Glomerular endothelial cell (primary cell): ENCODE measurements at regions not wholly inside any gene's neighbourhood (a gene's known extent, or its start where the extent isn't known, plus 50 kb on each side); places are given as distances from the start of the nearest gene placed in this dataset.
"Not testable (repeated sequence)": the region's sequence is repeated elsewhere in the genome, so short reads cannot be mapped to it uniquely, and the experiment has no call there.

Experiments used
- DNase-seq: peaks from one replicate; pipeline ENCODE4 v3.0.0-alpha.2; 2011; ENCODE audit warnings: low read depth, low spot score; ENCODE audit errors: extremely low read depth

DNA sequence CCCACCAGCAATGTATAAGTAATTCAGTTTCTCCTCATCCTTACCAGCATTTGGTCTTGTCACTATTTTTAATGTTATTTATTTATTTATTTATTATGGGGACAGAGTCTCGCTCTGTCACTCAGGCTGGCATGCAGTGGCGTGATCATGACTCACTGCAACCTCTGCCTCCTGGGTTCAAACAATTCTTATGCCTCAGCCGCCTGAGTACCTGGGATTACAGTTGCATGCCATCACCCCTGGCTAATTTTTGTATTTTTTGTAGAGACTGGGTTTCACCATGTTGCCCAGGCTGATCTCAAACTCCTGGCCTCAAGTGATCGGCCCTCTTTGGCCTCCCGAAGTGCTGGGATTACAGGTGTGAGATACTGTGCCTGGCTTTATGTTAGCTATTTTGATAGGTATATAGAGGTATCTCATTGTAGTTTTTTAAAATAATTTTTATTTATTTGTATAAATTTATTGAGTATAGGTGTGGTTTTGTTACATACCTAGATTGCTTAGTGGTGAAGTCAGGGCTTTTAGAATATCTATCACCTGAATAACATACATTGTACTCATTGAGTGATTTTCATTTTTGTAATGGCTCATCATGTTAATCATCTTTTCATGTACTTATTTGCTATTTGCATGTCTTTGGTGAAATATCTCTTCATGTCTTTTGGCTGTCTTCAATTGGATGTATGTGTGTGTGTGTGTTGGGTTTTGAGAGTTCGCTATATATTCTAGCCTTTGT is 53.3 kb downstream of the TANC2 start:
- DNase-seq: no peak

DNA sequence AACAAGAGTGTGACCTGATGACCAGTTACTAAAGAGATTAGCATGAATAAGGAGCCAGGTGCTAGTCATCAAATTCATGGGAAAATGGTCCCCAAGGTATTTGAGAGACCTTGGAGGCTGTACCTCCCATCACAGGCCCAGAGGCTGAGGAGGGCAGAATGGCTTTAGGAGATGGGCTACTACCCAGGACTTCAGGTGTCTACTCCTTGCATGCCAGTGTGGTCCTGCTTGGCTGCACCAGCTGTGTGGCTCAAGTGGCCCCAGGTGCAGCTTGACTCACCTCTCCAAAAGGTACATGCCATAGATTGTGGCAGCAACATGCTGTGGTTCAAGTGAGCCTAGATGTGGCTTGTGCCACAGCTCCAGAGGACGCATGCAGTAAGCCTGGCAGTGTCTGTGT is 56.5 kb downstream of the TANC2 start:
- DNase-seq: no peak

DNA sequence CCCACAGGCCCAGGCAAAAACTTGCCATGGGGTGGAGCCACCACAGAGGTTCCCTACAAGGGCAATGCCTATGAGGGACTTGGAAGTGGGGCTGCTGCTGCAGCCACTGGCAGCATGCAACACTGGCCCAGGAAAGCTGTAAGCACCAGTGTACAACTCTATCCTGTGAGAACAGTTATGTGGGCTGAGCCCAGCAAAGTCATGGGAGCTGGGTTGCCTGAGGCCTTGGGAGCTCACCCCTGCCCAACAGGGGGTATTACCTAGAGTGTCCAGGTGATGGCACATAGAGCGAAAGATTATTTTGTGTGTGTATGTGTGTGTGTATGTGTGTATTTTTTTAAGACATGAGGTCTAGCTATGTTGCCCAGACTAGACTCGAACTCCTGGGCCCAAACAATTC is 57.0 kb downstream of the TANC2 start:
- DNase-seq: no peak

DNA sequence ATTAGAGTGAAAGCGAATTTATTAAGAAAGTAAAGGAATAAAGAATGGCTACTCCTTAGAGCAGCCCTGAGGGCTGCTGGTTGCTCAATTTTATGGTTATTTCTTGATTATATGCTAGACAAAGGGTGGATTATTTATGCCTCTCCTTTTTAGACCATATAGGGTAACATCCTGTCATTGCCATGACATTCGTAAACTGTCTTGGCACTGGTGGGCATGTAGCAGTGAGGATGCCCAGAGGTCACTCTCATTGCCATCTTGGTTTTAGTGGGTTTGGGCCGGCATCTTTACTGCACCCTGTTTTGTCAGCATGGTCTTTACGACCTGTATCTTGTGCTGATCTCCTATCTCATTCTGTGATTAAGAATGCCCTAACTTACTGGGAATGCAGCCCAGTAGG is 58.2 kb downstream of the TANC2 start:
- no peak for DNase-seq

DNA sequence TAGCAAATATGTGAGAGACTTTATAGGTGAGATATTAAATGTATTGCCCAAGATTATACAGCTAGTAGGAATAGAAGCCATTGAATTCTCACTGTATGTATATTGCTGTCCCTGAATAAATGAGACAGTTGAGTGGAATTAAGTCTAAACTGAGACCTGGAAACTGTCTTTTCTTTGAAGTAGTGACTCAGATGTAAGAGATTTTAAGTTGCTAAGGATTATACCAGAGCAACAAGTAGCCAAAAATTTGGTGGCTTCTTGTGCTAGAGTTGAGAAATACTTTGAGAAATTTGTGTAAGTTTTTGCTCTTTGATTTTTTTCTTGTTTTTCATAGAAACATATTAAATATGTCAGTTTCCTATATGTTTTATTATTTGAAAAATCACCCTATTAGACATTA is 58.7 kb downstream of the TANC2 start:
- no peak for DNase-seq

DNA sequence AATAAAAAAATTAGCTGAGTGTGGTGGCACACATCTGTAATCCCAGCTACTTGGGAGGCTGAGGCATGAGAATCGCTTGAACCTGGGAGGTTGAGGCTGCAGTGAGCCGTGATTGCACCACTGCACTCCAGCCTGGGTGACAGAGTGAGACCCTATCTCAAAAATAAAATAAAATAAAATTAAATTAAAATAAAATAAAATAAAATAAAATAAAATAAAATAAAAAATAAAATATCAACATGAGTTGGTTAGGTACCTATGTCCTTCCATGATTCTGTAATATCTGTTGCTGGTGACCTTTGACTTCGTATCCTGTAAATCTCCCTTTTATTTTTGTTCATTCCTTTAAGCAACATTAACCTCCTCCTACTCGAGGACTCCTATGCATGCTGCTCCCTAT is 59.6 kb downstream of the TANC2 start:
- not testable (repeated sequence) for DNase-seq

DNA sequence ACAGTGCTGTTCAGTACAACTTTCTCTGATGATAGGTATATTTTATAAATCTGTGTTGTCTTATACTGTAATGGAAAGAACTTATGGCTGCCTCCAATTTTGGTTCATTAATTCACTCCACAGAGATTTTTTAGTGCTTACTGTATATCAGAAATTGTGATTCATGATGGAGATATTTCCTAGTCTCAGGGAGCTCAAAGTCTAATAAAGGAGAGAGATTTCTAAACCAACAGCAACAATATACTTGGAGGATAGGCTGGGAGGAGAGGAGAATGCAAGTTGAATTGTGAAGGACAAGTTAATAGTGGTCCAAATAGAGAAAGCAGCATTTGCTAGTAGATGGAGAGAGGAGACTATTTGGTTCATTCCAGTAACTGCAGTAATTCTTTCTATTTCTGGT is 63.5 kb downstream of the TANC2 start:
- no peak for DNase-seq

DNA sequence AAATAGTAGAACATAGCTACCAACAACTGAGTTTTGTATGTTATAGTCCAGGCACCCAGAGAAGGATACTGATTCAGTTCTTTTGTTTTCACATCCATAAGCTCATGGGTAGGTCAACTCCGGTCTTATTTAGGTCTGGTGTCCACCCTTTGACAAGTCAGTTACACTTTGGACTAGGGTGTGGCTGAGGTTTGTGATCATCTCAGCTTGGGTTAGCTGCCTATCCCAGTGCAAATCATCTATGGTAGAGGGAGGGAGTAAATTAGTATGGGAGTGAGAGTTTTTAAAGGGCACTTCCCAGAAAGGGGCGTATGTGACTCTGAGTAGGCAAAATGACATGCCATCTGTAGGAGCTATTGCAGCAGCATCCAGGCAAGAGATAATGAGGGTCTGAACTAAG is 66.1 kb downstream of the TANC2 start:
- DNase-seq: no peak

DNA sequence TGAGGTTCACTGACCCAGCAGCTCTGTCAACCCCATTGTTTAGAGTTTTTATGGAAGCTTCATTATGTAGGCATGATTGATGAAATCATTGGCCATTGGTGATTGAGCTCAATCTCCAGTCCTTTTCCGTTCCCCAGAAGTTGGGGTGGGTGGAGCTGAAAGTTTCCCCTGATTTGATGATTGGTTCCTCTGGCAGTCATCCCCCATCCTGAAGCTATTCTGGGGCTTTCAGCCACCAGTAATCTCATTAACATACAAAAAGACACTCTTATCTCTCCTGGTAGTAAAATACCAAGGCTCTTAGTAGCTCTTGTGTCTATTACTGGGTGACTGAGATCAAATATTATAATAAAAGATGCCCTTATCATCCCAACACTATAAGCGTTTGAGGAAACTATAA is 67.1 kb downstream of the TANC2 start:
- DNase-seq: no peak

DNA sequence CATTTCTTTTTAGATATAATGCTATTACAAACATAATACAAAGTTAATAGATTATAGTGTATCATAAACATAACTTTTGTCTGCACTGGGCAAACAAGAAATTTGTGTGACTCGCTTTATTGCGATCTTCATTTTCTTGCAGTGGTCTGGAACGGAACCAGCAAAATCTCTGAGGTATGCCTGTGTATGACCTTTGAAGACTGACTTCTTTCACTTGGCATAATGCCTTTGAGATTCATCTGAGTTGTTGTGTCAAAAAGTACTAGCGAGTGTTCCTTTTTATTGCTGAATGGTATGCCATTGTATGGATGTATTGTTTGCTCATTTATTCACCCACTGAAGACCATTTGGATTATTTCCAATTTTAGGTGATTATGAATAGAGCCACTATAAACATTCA is 69.2 kb downstream of the TANC2 start:
- no peak for DNase-seq

DNA sequence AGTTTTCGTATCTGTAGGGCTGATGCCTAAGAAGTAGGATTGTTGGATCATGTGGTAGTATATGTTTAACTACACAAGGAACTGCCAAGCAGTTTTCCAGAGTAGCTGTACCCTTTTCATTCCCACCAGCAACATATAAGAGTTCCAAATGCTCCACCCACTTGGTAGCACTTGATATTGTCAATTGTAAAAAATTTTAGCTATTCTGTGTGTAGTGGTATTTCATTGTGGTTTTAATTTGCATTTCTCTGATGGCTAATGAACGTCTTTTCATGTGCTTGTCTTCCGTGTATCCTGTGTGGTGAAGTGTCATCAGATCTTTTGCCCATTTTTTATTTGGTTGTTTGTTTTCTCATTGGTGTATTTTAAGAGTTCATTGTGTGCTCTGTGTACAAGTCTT is 69.7 kb downstream of the TANC2 start:
- no peak for DNase-seq

DNA sequence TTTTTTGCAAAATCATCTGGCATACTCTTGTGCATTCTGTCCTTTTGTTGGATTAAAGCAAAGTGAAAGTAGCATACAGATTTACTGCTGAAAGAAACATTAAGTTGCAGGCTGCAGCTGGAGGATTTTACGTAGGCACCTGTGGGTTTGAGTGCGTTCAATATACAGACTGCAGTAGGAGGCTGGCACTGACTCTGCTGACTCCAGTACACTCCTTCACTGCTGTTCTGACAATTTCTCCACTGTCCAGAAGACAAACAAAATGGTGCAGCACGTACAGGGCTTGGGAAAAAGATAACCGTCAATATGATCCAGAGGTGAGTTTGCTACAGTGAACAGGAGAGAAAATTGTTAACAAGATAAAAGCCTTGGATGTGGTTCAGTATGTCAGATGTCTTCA is 73.3 kb downstream of the TANC2 start:
- DNase-seq: no peak

DNA sequence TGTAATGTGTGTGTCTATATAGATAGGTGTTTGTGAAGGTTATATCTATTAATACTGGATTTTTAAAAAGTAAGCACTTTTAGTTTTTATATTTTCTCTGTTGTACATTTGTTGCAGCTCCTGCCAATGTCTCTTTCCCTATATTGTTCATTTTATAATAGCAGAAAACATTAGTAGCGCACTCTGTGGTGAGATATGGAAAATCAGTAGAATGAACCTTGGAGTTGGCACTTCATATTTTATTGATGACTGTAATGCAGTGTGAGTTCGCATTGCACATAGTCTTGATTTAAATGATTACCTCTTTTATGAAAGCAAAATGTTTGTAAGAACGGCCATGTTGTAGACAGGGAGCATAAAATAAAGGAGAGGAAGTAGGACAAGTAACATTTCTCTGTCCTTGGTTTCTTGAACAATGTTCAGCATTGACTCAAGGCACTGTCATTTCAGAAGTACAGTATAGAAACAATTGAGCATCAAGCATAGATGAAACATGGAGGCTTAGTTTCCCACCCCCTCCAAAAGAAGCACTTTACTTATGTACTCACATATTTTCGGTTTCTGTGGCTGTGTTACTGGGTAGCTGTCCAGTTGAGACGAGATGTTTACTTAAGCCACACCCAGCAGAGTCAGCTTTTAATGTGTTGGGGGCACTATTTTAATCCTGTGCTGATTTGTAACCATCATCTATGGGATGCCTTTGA is 74.0 kb downstream of the TANC2 start:
- DNase-seq: no peak

DNA sequence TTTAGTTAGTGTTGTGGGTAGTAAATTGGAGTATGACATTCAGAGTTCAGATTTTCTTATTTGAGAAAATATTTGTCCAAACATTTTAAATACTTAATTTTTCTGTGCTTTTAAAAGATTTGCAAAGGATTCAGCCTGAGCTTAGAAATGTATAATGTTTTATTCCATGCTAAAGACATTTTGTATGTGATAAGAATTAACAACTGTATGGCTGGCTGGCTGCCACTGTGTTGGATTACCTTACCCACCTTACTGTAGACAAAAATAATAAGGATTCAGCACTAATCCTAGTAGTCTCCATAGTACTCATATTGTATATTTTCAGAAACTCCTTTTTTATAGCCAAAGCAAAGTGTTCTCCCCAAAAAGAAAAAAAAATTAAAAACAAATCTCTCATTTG is 74.8 kb downstream of the TANC2 start:
- no peak for DNase-seq

DNA sequence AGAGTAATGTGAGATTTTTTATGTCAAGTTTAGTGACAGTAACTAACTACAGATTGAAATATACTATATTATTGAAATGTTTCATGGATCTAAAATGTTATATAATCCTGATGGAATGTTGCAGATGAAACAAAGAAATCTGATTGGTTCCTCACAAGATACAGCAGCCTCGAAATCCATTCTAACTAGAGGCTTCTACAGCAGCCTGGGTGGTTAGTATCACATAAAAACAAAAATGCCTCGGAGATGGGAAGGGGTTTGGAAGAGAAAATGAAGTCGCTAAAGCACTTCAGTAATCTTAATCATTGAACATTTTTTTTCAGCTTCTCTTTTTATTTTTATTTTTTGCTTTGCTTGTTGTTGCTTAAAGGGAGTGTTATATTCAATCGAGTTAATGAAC is 75.2 kb downstream of the TANC2 start:
- DNase-seq: no peak

DNA sequence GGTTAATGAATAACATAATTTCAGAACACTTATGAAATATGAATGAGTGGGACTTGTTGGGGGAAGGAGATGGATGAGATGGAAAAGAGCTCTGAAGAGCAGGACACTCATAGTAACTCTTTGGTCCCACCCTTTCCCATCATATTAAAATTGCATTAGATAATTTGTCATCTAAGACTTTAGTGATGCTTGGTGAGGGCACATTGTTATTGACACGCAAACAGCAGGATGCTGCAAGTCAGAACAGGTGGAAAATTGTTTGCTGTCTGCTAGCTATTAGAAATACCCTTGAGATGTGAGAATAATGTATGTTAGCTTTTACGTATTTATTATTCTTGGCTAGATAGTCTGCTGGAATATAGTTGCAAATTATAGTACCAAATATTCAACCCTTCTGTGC is 75.7 kb downstream of the TANC2 start:
- DNase-seq: no peak

DNA sequence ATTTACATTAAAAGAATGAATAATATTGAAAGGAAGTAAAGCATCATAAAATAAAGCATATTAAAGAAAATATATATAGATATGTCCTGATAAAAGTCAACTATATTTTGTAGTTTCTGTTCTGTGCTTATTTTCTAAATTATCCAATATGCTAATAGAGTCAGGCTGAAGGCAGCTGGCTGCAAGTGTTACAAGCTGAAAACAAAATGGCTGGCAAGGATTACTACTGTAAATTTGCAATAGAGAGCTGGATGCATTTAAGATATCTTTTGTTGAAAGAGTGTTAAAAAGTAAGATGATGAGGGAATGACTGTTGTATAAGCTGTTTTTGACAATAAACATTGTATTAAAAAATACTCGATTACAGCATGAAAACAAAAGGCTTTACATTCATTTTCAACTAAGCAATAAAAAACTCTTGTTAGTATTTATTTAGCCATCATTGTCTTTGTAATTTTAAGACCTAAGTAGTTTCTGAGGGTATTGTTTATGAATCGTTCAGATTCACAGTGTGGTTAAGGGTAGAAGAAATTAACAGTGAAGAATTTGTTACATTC is 76.3 kb downstream of the TANC2 start:
- DNase-seq: no peak

DNA sequence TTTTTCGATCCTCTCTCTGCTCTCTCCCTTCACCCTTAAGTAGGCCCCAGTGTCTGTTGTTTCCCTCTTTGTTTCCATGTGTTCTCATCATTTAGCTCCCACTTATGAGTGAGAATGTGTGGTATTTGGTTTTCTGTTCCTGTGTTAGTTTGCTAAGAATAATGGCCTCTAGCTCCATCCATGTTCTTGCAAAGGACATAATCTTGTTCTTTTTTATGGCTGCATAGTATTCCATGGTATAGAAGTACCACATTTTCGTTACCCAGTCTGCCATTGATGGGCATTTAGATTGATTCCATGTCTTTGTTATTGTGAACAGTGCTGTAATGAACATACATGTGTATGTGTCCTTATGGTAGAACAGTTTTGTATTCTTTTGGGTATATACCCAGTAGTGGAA is 91.5 kb downstream of the TANC2 start:
- DNase-seq: not testable (repeated sequence)

DNA sequence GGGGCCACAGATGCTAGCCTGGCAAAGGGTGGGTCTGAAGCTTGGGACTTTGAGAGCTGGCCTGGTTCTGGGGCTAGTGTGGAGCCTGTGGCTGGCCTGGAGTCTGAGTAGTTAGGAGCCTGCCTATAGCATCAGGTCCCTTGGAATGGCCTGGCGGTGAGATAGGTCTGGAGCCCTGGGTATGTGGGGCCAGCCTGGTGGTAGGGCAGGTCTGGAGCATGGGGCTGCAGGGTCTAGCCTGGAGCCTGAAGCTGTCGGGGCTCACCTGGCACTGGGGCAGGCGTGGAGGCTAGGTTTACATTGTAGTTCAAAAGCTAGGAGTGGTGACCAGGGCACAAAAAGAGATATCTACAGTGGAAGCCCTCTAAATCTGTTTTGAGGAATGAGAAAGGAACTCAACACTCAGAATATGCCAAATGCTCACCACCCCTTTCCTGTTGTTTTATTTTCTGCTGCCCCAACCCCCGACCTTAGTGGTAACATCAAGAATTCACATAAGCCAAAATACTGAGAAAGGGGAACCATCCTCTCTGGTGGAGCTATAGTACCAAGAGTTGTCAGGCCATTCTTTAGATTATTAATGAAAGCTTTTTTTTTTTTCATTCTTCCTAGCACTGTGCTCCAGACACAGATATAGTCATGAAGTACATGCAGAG is 100.3 kb downstream of the TANC2 start:
- DNase-seq: no peak

DNA sequence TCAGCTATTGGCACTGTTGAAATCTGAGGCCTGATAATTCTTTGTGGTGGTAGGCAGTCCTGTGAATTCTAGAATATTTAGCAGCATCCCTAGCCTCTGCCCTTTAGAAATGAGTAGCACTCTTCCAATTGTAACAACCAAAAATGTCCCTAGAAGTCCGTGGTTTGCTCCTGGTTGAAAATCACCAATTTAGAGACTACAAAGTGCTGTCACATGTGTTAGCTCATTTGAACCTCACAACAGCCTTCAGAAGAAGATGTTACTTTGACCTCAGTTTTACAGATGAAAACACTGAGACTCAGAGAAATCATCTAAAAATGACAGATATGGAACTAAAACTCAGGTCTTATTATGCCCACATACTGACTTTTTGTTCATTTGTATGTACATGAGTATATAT is 103.2 kb downstream of the TANC2 start:
- DNase-seq: no peak

DNA sequence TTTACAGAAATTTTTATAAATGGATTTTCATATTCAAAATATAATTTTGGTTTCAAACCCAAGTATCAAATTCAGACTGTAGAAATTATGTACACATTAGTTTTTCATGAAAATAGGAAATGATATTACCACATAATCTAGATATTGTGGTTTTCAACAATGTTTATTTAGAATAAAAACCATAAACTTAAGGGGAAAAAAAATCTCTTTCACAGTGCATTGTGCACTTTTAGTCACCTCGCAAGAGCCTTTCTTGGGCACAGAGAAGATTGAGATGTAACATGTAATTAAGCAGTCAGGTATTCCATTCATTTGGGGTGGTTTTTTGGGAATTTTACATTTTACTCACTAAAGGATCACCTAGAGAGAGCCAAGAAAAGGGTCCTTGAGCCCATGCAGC is 104.0 kb downstream of the TANC2 start:
- no peak for DNase-seq

DNA sequence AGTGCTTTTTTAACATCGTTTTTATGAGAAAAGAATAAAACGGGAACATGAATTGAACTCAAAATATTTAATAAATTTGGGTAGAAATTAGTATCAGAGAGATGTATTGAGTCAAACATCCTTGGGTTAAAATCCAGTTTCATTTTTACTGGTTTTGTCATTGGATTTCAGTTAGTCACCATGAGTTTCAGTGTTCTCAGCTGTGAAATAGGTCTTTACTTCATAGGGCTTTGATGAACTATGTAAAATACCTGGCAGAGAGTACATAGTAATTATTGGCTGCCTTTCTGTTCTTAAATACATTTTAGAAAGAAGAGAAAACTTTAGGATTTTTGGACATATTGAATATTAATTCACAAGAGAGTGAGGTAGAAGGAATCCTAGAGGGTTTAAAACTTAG is 105.8 kb downstream of the TANC2 start:
- DNase-seq: no peak
